ENCODE measurements at regions not wholly inside any gene's neighbourhood (a gene's known extent, or its start where the extent isn't known, plus 50 kb on each side); places are given as distances from the start of the nearest gene placed in this dataset.
"Not testable (repeated sequence)": the region's sequence is repeated elsewhere in the genome, so short reads cannot be mapped to it uniquely, and the experiment has no call there.

DNA sequence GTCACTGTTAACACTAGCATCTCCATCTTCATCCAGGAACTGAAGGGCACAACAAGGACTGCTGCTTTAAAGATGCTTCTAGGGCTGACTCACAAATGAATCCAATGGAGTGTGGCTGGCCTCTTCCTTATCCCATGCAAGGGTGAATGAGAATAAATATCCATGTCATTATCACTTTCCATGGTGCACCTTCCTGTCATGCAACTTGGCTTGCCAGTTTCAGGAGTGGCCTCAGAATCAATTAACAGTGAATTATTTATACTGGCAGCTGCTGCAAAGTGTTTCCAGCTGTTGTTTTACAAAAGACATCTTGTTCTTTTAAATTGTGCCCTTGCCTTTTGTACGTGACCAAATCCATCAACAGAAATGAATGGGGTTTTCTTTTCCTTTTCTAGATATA lies 499.3 kb upstream of the TMEM132C start:
- DNase-seq = no peak

DNA sequence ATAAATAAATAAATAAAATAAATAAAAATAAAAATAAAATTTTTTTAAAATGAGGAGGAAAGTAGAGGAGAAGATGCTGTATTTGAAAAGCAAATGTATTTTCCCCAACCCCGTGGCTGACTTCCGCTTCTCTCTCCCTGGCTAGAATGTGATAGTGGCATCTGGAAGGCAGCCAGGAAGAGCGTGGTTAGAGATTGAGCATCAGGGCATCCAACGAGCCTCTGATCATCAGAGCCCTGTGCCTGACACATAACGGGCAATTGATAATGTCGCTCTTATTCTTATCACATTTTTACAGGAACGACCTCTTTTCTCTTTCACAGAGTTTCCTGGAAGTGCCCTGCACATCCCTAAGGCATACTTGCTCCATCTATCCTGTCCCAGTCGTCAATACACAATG lies 496.9 kb upstream of the TMEM132C start:
- no peak for DNase-seq

DNA sequence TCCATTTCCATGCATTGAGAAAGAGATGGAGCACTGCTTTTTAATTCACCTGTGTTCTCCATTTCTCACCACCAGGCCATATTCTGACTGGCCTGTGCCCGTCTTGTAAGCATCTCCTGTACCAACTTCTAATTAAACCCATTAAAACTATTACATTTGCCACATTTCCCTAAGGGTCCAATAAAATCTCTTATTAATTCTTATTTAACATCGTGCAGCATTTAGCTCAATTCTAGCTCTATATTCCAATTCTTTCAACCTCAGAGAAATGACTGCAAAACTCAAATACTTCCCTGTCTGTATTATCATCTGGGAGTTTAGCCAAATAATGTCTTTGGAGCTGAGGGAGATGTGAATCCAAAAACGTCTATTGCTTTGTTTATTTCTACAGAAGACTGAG lies 495.4 kb upstream of the TMEM132C start:
- DNase-seq = no peak

DNA sequence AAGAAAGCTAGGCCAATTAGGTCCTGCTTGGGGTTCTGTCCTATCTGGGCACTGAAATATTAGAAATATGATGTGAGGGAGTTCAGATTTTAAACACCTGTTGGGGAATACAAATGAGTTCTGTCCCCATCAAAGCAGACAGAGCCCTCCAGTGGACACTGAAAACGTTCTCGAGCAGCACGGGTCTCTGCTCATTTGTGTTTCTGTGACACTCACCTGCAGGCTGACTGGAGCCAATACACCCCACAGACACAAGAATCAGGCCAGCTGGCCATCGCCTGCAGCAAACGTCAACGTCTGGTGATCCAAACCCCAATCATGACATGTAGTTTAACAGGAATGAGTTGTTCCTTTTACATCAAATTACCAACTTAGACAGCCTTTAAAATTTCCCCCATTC lies 493.4 kb upstream of the TMEM132C start:
- no peak for DNase-seq

DNA sequence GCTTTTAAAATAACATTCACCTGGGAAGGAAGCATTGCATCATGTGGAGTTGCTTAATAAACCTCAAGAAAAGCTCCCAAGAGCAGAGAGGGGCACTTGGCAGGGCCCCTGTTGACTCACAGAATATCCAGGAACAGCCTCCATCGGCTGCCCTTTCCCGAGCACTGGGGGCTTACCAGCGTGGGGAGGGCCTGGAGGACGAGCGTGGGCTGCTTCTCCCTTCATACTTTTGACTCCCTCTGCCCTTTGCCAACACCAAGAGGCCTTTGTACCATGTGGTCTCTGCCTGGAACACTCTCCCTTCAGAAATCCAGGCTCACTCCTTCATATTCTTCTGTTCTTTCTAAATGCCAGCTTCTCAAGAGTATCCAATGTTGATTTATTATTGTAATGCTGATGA lies 492.1 kb upstream of the TMEM132C start:
- no peak for DNase-seq

DNA sequence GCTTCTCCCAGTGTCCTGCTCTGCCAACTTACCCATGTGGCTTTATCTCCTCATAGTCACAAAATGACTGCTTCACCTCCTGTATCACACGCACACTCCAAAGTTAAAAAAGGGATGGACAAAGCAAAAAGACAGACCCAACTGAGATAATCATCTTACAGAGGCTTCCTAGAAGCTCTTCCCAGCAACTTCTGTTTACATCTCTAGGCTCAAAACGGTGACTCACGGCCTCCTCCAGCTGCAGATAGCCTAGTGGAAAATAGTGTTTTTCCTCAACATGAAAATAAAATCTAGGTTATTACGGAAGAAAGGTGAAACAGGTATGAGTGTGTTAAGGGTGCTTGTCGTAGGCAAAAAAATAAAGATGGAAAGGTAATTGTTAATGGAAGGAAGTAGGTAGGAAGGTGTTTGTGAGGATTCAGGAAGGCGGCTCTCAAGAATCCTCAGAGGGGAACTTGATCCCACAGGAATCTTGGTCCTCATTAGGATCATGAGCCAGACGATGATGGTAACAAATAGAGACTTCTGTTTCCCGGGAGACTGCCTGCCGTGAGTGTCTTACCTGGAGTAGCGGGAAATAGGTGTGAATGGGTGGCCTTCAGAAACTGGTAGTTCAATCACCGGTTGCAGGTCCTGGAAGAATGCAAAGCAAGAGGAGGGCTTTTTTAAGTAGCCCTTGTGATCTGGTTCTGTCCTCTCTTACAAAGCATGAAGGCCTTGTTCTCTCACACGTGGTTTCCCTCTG lies 487.5 kb upstream of the TMEM132C start:
- DNase-seq = no peak

DNA sequence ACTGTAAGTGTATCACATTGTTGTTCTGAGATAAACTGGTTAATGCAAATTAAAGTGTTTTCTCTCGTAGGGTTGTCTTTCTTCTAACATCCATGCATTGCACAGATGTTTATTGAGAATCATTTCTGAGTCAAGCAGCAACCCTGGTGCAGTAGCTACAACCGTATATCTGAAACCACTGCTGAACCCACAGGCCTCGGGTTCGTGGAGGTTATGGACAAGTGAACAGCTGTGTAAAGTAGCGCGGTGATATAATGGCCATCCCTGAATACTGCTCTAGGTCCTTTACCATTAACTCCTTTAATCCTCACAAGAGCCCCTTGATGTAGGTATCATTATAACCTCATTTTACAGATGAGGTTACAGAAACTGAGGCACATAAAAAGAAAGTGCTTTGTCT lies 486.1 kb upstream of the TMEM132C start:
- DNase-seq = no peak

DNA sequence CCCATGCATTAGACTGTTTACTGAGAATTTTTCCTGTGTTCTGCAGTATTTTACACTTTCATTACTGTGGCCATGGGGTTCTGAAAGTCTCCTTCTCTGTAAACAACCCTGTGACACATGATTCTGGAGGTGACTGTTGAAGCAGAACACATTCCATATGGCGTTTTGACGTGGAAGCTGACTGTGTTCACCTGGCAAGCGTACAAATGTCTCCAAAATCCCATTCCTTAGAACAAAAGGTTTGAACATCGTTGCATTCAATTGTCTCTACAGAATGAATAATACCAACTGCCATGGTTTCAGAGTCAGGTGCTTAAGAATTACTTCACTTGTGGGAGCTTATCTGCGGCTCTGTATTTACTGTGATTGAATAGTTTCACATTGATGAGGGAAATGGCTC lies 485.6 kb upstream of the TMEM132C start:
- no peak for DNase-seq

DNA sequence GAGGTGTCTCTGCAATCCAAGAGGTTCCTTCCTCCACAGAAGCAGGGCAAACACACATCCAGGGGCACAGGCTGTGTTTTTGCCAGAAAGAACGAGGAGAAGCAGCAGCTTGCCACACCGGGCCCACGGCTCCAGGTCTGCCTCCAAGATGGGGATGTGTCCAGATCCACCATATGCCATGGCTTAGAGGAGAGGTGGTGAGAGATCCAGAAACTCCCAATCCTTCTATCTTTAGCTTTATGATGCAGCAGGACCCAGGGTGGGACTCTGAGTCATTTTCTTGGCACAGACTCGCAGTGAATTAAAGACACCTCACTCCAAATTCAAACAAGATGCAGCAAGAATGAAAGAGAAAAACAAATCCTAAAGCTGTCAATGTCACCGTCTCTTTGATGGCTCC lies 481.4 kb upstream of the TMEM132C start:
- no peak for DNase-seq

DNA sequence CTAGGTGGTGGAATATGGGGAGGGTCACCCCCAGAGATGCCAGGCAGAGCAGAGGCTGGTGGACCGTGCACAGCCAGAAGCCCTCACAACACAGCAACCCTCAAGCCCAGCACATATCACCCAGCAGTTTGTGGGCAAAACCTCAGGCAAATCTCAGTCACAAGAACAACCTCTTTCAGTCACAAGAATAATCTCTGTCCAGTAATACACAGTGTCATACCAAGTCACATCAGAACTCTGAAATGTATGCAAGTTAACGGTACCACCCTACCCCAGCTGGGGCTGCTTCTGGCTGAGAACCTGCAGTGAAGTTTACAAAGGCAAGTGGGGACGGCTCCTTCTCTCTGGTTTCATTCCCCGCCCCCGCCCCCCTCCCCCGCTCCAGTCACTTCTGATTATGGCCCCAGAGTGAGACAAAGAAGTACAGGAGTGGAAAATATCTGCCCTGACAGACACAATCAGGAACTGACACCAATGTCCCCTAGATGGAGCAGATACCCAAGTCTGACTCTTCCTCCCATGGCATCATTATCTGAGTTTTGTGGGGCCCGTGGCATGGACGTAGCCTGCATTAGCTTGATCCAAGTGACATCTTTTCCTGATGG lies 480.9 kb upstream of the TMEM132C start:
- no peak for DNase-seq

DNA sequence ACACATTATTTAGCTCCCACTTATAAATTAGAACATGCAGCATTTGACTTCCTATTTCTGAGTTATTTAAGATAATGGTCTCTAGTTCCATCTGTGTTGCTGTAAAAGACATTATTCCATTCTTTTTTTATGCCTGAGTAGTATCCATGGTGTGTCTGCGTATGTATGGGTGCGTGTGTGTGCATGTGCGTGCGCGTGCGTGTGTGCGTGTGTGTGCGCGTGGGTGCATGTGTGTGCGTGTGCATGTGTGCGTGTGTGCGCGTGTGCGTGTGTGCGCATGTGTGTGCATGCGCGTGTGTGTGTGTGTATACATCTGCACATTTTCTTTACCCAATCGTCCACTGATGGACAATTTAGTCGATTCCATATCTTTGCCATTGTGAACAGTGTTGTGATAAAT lies 479.4 kb upstream of the TMEM132C start:
- no peak for DNase-seq

DNA sequence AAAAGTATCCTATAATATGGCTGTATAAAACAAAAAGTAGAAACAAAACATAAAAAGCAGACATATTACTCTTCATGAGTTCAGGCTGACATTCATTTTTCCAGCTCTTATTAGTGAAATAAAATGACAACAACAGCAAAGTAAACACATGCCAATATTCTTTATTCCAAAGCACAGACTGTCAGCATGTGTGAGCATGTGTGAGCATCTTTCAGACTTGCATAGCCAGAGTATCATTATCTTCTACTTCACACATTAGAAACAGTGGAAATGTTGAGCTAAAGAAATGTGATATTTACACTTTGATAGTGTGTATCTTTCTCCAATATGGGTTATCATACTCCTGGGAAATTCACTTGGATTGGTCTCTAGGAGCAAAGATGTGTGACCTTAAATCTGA lies 476.6 kb upstream of the TMEM132C start:
- DNase-seq = no peak

DNA sequence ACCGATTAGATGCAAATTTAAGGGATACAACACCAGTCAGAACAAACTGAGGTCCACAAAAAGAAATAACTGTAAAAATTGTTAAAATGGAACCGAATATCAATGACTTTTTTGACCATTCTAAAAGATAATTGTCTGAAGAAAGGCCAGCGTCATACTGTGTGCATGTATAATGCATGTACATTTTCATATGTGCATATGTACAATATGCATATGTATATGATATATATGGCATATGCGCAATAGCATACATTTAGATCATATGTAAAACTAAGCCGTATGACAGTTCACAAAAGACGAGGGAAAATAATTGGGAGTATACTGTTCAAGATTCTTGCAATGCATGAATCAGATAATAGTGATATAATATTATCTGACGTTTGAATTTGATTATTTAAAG lies 475.8 kb upstream of the TMEM132C start:
- DNase-seq = no peak

DNA sequence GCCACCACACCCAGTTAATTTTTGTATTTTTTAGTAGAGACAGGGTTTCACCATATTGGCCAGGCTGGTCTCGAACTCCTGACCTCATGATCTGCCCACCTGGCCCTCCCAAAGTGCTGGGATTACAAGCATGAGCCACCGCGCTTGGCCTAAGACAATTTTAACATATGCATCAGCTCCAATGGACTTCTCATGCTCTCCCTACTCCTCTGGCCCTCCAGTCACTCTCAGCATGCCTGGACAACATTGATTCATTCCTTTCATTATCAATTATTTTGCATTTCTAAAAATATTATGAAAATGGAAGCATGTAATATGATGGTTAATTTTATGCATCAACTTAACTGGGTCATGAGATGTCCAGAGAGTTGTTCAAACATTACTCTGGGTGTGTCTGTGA lies 469.1 kb upstream of the TMEM132C start:
- no peak for DNase-seq

DNA sequence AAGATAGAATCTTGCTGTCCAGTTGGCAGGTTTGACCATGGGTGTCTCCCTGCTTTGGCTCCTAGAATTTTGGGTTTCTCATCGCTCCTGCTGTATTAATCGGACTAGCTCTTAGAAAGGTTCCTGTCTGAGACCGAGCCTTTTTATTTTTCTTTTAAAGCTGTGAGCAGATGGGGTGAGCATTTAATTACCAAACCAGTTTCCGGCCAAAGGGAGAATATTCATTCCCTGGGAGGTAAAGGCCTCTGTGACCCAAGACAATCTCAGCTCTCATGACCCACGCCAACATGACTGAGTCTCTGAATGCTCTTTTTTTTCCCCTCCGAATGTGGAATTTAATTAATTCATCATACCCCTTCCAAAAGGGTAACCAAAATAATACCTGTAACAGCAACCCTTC lies 464.7 kb upstream of the TMEM132C start:
- no peak for DNase-seq

DNA sequence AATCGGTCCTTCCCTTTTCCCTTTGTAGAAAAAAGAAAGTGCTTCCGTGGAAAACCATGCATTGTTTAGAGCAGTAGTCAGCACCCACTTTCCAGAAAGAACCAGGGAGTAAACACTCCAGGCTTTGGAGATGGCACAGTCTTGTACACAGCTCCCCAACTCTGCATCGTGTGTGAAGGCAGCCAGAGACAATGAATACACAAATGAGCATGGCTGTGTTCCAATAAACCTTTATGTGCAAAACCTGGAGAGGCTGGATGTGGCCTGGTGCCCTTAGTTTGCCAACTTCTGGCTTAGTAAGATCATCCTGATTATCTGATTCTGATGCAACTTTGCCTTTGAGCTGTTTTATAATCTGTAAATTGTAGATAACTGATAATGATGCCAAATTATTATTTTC lies 463.4 kb upstream of the TMEM132C start:
- no peak for DNase-seq

DNA sequence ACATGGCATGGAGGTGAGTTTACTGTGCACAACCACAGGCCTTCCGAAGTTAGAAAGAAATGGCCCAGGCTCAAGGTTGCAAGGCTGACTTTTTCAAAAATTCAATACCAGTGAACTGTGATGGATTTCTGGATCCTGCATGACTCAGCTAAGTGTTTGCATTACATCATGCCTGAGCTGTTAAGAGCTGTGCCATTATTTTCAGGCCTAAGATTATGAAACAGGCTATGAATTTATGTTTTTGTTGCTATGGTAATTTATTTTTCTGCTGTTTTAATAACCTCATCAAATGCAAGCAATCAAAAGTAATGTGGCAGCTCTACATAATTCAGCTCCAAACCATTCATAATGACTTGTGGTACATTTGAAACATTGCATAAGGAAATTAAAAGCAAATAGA lies 457.7 kb upstream of the TMEM132C start:
- no peak for DNase-seq

DNA sequence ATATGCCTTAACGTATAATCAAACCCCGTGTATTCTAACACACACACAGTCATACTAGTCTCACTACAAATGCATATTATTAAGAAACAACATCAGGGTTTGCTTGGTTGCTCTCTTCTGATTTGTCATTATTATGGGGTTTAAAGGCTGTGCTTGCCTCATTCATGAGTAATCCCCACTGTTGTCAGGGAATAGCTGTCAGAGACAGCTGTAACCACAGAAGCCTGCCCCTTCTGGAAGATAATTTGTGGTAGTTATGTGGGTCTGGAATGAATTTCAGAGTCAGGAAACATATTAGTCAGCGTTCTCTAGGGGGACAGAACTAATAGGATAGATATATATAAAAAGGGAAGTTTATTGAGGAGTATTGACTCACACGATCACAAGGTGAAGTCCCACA lies 456.9 kb upstream of the TMEM132C start:
- no peak for DNase-seq

DNA sequence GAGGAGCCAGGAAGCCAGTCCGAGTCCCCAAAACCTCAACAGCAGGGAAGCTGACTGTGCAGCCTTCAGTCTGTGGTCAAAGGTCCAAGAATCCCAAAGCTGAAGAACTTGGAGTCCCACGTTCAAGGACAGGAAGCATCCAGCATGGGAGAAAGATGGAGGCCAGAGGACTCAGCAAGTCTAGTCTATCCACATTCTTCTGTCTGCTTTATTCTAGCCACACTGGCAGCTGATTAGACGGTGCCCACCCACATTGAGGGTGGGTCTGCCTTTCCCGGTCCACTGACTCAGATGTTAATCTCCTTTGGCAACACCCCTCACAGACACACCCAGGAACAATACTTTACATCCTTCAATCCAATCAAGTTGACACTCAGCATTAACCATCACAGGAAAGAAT lies 456.5 kb upstream of the TMEM132C start:
- not testable (repeated sequence) for DNase-seq

DNA sequence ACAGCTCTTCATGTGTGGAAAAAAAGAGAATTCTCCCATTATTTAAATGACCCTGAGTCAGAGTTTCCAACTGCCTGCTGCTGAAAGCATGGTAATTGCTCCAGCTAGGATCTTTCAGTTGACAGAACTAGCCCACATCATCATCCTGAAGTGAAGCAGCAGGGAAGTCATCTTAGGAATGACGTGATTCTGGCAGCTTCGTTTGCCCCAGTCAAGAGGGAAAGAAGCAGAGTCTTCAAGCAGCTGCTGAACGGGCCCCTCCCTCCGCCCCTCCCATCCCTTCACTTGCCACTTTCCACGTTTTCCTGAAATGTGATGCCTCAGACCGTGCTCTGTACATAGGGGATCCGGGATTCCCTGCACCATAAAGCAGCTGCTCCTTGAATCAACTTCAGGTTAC lies 455.0 kb upstream of the TMEM132C start:
- no peak for DNase-seq

DNA sequence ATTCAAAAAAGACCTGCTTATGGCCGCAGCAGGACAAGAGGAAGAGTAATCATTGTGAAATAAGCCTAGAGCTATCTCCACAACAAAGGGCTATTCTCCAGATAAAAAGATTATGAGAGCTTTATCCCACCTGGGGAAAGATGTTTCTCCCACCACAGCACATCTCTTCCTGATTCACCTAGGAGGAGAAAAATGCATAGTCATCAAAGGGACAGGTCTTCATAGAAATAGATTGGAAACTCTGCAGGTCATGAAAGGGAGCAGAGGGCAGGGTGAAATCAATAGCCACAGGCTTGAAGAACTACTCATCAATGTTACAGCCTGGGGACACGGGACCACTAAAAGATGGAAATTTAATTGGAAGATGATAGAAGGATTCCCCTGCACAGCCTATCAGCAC lies 453.8 kb upstream of the TMEM132C start:
- no peak for DNase-seq

DNA sequence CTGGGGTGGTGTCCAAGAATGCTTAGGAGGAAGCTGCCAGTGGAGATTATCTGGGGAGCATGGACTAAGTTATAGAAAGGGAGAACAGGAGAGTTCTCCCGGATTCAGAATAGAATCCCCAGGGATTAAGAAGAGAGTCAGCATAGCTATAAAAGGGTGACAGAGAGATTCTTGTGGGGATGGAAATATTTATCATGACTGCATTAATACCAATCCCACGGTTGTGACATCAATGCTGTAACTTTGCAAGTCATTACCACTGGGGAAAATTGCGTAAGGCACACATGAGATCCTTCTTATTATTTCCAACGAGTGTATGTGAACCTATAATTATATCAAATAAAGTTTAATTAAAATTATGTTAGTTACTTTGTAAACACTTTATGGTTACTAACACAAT lies 447.9 kb upstream of the TMEM132C start:
- DNase-seq = no peak

DNA sequence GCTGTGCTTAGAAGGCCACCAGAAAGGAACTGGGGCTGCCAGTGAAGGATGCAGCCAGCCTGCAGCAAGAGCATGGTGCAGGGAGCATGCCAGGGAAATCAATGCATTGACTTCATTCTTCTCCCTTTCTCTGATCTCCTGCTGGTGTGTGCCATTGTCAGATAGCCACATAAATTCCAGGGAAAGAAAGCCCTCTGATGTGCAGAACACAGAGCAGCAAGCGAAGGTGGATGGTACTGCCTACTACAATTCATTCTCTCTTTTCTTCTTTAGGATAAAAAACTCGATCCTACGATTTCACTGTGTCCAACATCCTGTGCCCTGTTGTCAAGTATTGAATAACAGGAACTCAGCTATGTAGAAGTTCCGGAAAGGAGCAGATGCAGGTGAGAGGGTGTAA lies 446.7 kb upstream of the TMEM132C start:
- DNase-seq = no peak

DNA sequence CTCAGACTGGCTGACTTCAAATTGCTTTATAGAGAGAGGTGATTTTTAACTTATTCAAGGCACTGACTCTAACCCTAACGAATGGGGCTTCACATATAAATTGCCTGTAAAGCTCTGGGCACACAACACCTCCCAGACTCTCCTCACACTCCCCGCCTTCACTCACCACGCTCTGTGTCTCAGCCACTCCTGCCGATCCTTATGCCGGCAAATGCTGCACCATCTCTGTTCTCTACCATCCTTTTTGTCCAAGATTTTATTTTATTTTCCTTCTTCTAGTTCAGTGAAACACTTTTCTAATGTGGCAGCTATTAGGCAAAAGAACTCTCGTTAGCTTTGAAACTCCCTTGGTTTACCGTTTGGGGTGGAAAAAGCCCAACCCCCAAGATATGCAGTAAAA lies 446.1 kb upstream of the TMEM132C start:
- DNase-seq = no peak

DNA sequence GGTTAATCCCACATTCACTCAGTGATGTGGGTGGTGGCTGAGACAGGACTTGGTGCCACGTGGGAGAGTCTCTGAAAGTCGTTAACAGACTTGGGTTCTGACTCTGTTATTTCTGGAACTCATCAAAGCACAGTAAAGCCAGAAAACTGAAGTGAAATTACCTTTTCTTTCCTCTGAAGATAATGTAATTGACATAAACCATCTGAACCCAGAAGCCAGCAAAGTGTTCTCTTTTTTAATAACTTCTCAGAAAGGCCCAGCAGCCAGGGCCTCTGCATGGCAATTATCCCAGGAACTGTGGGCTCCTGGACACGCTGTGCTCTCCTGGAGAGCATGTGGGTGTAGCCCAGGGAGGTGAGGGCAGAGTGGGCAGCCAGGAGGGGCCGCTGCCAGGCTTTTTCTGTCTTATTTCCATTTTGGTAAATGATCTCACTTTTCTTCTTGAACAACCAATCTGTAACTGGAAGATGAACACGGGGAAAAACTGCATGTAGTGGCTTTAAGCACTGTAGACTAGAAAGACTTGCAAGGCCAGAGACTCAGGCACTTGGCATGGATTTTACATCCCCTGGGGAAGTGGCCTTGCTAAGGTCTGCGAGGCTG lies 444.1 kb upstream of the TMEM132C start:
- no peak for DNase-seq

Measured in GF-D8 (cell line).